ENCODE measurements at regions not wholly inside any gene's neighbourhood (a gene's known extent, or its start where the extent isn't known, plus 50 kb on each side); places are given as distances from the start of the nearest gene placed in this dataset.

DNA sequence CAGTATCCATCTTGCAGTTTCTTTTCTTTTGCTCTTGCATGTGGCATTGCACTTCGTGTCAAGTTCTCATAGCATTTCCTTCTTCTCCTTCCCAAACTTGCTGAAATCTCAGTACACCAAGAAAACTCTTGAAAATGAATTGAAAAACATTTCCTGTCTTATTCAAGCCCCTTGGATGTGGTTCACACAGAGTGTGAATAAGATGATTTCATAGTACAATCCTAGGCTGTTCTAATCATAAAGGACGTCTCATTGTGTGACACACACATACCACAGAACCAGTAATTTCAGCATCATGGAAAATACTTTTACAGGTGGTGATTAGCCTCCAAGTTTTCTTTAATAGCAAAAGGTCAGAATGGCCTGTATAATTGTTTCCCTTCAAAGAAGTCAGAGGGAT lies 121.6 kb upstream of the AADACL2 start:
- TF ChIP-seq, protein P1, sequence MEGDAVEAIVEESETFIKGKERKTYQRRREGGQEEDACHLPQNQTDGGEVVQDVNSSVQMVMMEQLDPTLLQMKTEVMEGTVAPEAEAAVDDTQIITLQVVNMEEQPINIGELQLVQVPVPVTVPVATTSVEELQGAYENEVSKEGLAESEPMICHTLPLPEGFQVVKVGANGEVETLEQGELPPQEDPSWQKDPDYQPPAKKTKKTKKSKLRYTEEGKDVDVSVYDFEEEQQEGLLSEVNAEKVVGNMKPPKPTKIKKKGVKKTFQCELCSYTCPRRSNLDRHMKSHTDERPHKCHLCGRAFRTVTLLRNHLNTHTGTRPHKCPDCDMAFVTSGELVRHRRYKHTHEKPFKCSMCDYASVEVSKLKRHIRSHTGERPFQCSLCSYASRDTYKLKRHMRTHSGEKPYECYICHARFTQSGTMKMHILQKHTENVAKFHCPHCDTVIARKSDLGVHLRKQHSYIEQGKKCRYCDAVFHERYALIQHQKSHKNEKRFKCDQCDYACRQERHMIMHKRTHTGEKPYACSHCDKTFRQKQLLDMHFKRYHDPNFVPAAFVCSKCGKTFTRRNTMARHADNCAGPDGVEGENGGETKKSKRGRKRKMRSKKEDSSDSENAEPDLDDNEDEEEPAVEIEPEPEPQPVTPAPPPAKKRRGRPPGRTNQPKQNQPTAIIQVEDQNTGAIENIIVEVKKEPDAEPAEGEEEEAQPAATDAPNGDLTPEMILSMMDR (IDR thresholded peaks at IDR 0.05), result no peak
- no peak for TF ChIP-seq POLR2A (IDR thresholded peaks at IDR 0.05)
